HL-60 (cell line): ENCODE measurements at regions not wholly inside any gene's neighbourhood (a gene's known extent, or its start where the extent isn't known, plus 50 kb on each side); places are given as distances from the start of the nearest gene placed in this dataset.

Experiments
- GABPA ChIP-seq: IDR thresholded peaks from 2 replicates; pipeline ENCODE4 v1.6.1; 2012; ENCODE audit warnings: low read depth
- POLR2AphosphoS5 ChIP-seq: IDR thresholded peaks from 2 replicates; pipeline ENCODE4 v1.6.1; 2012; ENCODE audit warnings: low read depth
- REST ChIP-seq: IDR thresholded peaks from 2 replicates; pipeline ENCODE4 v1.6.1; 2012; ENCODE audit warnings: low read depth; ENCODE audit not compliant: insufficient replicate concordance
- SPI1 ChIP-seq: IDR thresholded peaks from 2 replicates; pipeline ENCODE4 v1.6.1; 2012; ENCODE audit warnings: low read depth, mild to moderate bottlenecking, borderline replicate concordance
- TF ChIP-seq, protein P1 (sequence below): IDR thresholded peaks from one replicate; pipeline ENCODE4 v1.5.1; 2011; ENCODE audit warnings: low read length, control low read depth, inconsistent platforms; ENCODE audit not compliant: insufficient read depth

DNA sequence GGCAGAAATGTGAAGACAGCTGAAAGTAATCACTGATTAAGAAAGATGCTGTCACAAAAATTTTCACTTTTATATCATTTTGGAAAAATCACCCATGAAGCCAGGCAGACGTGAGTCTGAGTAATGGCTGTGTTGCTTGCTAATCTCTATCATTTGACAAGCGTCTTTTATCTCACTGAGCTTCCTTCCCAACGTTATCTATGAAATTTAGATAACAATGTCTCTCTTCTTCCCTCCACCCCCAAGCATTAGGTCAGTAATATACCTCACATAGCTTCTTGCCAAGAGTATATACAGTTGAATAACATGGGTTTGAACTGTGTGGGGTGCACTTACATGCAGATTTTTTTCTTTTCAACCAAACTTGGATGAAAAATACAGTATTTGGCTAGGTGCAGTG is 388.6 kb upstream of the NRXN1 start:
- TF ChIP-seq, protein P1, sequence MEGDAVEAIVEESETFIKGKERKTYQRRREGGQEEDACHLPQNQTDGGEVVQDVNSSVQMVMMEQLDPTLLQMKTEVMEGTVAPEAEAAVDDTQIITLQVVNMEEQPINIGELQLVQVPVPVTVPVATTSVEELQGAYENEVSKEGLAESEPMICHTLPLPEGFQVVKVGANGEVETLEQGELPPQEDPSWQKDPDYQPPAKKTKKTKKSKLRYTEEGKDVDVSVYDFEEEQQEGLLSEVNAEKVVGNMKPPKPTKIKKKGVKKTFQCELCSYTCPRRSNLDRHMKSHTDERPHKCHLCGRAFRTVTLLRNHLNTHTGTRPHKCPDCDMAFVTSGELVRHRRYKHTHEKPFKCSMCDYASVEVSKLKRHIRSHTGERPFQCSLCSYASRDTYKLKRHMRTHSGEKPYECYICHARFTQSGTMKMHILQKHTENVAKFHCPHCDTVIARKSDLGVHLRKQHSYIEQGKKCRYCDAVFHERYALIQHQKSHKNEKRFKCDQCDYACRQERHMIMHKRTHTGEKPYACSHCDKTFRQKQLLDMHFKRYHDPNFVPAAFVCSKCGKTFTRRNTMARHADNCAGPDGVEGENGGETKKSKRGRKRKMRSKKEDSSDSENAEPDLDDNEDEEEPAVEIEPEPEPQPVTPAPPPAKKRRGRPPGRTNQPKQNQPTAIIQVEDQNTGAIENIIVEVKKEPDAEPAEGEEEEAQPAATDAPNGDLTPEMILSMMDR: no peak
- TF ChIP-seq POLR2AphosphoS5 (no peak), SPI1 (no peak), GABPA (no peak), REST (no peak)
